GM21526 (cell line): ENCODE measurements at regions not wholly inside any gene's neighbourhood (a gene's known extent, or its start where the extent isn't known, plus 50 kb on each side); places are given as distances from the start of the nearest gene placed in this dataset.

Experiments used
- ATAC-seq: cut with Tn5 transposase; IDR thresholded peaks from one replicate; pipeline ENCODE4 v1.9.1; 2021; ENCODE audit warnings: moderate library complexity; ENCODE audit not compliant: unreplicated experiment, low FRiP score

- no peak for ATAC-seq
These were observed 542.9 kb downstream of the PRELID2 start for GRCh38 chr5:145292278-145292677.

DNA sequence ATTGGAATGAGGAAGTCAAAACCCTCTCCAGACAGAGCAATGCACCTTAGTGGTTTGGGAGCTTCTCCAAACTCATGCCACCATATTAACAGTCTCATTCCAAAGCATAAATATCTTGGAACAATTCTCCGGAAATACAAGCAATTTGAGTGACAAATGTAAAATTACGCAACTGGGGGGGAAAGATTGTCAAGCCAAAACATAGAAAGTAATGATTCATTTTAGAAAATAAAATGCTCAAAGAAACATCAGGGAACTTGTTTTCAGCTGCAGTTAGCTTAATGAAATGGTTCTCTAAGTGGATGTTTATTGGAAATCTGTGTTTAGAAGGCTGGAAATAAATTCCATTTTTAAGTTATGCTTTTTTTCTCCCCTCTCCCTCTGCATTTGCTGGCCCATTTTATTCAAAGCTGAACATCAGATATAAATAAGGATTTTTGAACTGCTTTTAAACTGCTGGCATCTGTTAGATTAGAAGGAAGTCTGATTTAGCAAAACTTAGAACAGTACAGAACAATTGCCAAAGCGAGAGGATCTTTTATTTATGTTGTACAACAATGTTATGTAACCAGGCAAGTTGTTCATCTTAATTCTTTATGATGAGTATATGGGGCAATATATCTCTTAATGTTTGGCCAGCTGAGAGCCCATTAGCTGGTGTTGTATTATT is 551.9 kb downstream of the PRELID2 start:
- ATAC-seq = no peak

- no peak for ATAC-seq
These were observed 554.3 kb downstream of the PRELID2 start for GRCh38 chr5:145280806-145281205.

GRCh38 chr5:145280214-145280613 is 554.9 kb downstream of the PRELID2 start:
- no peak for ATAC-seq

DNA sequence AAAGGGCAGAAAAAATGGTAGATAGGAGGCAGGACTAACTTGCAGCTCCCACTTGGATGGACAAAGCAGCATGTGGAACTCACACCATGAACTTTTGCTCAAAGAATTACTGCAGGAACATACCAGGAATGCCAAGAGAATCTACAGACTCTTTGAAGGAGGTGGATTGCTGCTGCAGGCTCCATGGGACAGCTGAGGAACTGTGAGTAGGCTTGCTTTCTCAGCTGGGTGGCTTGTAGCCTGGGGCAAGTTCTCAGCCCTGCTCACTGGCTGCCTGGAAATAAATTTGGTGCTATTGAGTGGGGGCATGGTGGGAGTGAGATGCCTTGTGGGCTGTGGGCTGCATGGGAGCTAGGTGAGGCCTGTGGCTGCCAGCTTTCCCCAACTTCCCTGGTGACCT is 574.5 kb downstream of the PRELID2 start:
- ATAC-seq = no peak

GRCh38 chr5:145247745-145248040 is 587.4 kb downstream of the PRELID2 start:
- no peak for ATAC-seq

DNA sequence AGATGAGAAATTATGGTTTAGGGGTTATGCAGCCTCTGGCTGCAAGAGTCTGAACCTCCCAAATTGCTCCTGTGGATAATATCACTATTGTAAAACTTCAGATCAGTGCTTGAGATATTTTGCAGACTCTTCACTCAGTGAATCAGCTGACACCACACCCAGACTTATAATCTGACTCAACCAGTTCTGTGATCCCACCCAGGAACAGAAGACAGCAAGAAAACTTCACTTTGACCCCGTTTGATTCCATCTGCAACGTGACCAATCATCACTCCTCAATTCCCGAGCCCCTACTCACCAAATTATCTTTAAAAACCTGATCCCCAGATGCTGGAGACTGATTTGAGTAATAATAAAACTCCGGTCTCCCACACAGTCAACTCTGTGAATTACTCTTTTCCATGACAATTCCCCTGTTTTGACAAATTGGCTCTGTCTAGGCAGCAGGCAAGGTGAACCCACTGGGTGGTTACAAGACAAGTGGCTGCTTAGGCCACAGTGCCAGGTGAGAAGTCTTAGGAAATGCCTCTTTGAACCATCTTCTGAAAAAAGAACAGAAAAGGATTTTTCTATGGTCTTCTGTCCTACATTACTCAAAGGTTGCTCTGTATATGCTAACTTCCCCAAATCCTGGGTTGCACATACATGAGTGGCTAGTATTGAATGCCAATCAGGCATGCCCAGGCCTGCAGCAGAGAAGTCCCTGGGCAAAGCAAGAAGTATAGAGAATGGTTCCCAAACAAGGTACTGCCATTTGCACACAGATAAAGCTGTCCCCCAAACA is 588.0 kb downstream of the PRELID2 start:
- ATAC-seq = no peak

DNA sequence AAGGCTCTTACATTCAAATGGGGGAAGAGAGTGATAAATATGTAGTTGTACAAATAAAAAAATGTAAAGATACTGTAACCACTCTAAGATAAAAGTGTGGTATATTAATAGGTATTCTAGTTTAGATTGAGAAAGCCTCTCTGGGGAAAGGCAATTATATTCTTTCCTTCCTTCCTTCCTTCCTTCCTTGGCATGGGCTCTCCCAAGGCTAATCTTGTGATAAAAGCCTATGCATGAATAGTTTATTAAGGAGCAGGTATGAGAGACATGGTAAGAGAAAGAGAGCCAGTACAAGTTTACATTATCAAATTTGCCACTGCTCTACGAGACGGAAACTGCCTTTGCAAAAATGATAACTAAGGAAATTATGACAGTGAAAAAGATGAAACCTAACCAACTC is 588.8 kb downstream of the PRELID2 start:
- no peak for ATAC-seq

DNA sequence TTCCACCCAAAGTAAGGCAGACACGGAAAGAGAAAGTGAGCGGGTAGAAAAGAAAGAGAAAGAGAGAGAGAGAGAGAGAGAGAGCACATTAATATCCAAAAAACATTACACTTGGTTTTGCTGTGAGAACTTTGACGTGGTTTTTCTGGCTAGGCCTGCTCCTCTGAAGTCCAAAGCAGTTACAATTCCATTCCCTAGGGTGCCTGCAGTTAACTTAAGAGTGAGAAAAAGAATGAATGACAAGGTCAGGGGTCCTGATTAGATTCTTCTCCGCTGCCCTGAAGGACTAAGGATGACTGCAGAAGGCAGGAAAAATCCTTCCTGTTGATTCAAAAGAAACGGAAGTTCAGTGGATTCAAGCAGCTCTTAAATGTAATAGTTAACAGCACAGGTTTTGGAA is 589.8 kb downstream of the PRELID2 start:
- ATAC-seq = no peak

DNA sequence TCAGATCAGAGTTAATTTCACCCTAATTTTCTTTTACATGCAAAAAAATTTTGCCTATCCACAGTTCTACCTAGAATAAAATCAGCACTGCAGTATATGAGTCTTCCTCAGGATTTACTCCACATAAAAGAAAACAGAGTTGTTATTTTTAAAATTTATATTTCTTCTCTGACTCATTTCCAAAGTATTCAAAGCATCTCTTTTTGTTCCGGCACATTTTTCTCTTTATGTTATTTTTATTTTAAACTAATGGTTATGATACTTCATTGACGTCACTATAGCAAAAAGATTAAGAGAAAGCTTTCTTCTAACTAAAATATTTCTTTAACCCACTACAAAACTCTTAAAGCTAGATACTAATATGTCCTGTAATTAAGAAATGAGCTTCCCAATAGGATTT is 590.4 kb downstream of the PRELID2 start:
- no peak for ATAC-seq

GRCh38 chr5:145244251-145244650 is 590.9 kb downstream of the PRELID2 start:
- ATAC-seq = no peak

- no peak for ATAC-seq
These were observed 592.1 kb downstream of the PRELID2 start for GRCh38 chr5:145243016-145243415.

DNA sequence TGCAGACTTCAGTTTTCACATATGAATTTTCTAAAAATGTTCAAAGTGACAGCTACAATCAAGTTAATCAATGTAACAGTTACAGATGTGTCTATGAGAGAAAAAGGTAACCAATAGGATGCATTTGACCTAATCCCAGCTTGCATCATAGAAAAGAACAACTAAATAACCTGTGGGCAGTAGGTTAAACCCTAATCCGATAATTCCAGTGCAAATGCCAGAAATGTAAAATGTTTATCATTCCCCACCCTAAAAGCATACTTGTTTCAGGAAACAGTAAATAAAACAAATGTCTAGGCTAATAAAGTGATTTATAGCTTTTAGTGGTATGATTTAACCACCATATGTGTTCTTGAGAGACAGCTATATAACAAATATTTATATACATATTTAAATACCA is 592.6 kb downstream of the PRELID2 start:
- no peak for ATAC-seq

DNA sequence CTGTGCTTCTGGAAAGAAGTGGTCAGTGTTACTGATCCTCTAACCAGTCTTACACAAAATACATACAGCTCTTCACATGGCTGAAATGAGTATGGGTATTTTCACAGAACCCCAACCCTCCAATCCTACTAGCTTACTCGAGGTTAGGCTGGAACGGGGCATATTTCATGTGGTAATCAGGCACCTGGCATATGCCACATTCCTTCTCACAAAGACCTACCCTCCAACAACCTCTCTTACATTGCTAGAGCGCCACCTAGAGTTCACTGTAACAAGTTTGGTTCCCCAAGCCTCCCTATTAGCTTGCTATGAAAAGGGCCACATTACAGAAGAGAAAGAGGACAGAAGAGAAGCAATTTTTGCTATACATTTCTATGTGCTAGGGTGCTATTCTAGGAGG is 597.3 kb downstream of the PRELID2 start:
- peak; percentile 94 for ATAC-seq

- ATAC-seq = no peak
These were observed 598.2 kb downstream of the PRELID2 start for GRCh38 chr5:145236983-145237382.

DNA sequence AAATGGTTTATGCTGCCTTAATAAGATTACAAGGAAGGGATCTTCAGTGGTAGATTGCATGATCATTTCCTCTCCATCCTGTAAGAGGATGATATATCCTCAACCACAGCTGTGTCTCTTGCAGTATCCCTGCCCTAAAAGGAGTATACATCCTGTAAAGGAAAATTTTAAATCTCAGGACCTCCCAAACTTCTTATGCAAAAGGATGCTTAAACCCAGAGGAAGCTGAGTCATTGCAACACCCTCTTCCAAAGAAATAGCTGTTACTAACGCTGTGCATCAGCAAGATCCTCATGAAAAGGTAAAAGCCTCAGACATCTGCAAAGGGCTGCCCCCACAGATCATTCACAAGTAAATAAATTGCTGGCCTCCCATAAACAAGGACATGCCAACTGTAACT is 599.0 kb downstream of the PRELID2 start:
- no peak for ATAC-seq

- ATAC-seq = no peak
These were observed 601.7 kb downstream of the PRELID2 start for GRCh38 chr5:145233461-145233860.

- ATAC-seq = no peak
These were observed 604.4 kb downstream of the PRELID2 start for GRCh38 chr5:145230781-145231180.

DNA sequence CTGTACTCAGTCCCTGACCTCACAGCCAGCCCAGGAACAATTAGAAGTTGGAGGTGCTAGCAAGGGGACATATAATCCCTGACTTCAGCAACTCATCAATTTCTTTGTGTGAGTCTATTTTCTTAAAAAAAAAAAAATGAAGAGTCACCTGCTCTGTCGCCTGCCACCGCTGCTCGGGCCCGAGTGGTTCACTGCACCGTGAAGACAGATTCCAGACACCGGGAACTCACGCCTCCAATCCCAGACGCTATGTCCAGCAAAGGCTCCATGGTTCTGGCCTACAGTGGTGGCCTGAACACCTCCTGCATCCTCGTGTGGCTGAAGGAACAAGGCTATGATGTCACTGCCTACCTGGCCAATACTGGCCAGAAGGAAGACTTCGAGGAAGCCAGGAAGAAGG is 606.6 kb downstream of the PRELID2 start:
- no peak for ATAC-seq

DNA sequence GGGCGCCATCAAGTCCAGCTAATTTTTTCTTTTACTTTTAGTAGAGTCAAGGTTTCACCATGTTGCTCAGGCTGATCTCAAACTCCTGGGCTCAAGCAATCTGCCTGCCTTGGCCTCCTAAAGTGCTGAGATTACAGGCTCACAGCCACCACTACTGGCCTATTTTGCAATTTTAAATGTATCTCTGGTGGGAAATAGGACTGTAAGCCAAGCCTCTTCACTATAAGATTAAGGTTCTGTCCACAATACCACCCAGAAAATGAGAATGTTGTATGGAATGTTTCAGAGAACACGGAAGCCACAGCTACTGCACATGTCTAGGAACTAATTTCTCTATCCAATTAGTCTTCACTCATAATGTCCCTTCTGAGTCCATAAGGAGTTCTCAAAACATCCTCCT is 607.3 kb downstream of the PRELID2 start:
- no peak for ATAC-seq

GRCh38 chr5:145226726-145227125 is 608.4 kb downstream of the PRELID2 start:
- ATAC-seq = no peak

GRCh38 chr5:145225529-145225928 is 609.6 kb downstream of the PRELID2 start:
- no peak for ATAC-seq
